HL-60 (cell line): ENCODE measurements at regions not wholly inside any gene's neighbourhood (a gene's known extent, or its start where the extent isn't known, plus 50 kb on each side); places are given as distances from the start of the nearest gene placed in this dataset.

Experiments
- DNase-seq, 2 experiments: peaks; one replicate each; pipeline ENCODE4 v3.0.0-alpha.2; 2010 to 2020; ENCODE audit warnings: low read depth in 1 of 2, low spot score in 1 of 2
- H3K27ac ChIP-seq: fragments of 250-450 bp; sonication (Bioruptor Pico); replicated peaks from 2 replicates; pipeline ENCODE4 v1.5.1; 2020; ENCODE audit warnings: mild to moderate bottlenecking, moderate library complexity
- H3K27me3 ChIP-seq: fragments of 250-450 bp; sonication (Bioruptor Pico); 2 replicates; pipeline ENCODE4 v1.5.1; 2021; ENCODE audit warnings: mild to moderate bottlenecking, moderate library complexity; ENCODE audit not compliant: insufficient read depth, poor library complexity, severe bottlenecking
- H3K4me3 ChIP-seq: replicated peaks from 2 replicates; pipeline ENCODE4 v1.5.1; 2011; ENCODE audit warnings: mild to moderate bottlenecking, control low read depth, low read length; ENCODE audit not compliant: insufficient read depth
- CTCF ChIP-seq: IDR thresholded peaks from one replicate; pipeline ENCODE4 v1.5.1; 2011; ENCODE audit warnings: low read length, control low read depth, inconsistent platforms; ENCODE audit not compliant: insufficient read depth
- GABPA ChIP-seq: IDR thresholded peaks from 2 replicates; pipeline ENCODE4 v1.6.1; 2012; ENCODE audit warnings: low read depth
- POLR2AphosphoS5 ChIP-seq: IDR thresholded peaks from 2 replicates; pipeline ENCODE4 v1.6.1; 2012; ENCODE audit warnings: low read depth
- REST ChIP-seq: IDR thresholded peaks from 2 replicates; pipeline ENCODE4 v1.6.1; 2012; ENCODE audit warnings: low read depth; ENCODE audit not compliant: insufficient replicate concordance
- SPI1 ChIP-seq: IDR thresholded peaks from 2 replicates; pipeline ENCODE4 v1.6.1; 2012; ENCODE audit warnings: low read depth, mild to moderate bottlenecking, borderline replicate concordance

- Histone ChIP-seq H3K4me3 (no peak overlapping the region), H3K27ac (no peak overlapping the region), H3K27me3 (peaks cover 9% of the 10 kb centered on the region)
- TF ChIP-seq POLR2AphosphoS5 (no peak), REST (no peak), CTCF (no peak), SPI1 (no peak), GABPA (no peak)
- no peak for DNase-seq
Observed at GRCh38 chr6:33882154-33882553, 78.4 kb upstream of the MLN start.

- DNase-seq: no peak
- TF ChIP-seq REST (no peak), GABPA (no peak), CTCF (no peak)
- Histone ChIP-seq H3K27me3 (peaks cover 7% of the 10 kb centered on the region), H3K27ac (no peak overlapping the region), H3K4me3 (no peak overlapping the region)
Observed at GRCh38 chr6:33880766-33881165, 77.0 kb upstream of the MLN start.

GRCh38 chr6:33880104-33880678 lies 76.4 kb upstream of the MLN start:
- Histone ChIP-seq H3K27ac (no peak overlapping the region), H3K27me3 (peaks cover 7% of the 10 kb centered on the region), H3K4me3 (no peak overlapping the region)
- no peak for DNase-seq
- no peak for TF ChIP-seq CTCF
- no peak for TF ChIP-seq POLR2AphosphoS5
- no peak for TF ChIP-seq REST
- no peak for TF ChIP-seq SPI1
- no peak for TF ChIP-seq GABPA
